ENCODE measurements at regions not wholly inside any gene's neighbourhood (a gene's known extent, or its start where the extent isn't known, plus 50 kb on each side); places are given as distances from the start of the nearest gene placed in this dataset.

DNA sequence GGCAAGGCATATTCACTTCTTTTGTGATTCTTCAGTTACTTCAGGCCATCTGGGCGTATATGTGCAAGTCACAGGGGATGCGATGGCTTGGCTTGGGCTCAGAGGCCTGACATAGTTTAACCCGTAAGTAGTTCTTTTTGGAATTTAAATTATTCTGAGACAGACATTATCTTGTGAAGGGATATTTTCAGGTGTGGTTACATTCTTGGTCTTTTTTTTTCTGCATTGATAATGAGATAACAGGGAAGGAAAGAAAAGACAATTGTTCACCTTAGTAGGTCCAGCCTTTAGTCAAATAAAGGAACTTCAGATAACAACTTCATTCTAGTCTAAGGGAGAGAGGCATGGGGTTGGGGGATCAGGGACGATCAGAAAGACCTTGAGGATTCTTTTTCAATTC, 74.8 kb downstream of the TEX13C start:
- Histone ChIP-seq H3K9me3 (no peaks in the 10 kb centered on the region), H3K27me3 (no peaks in the 10 kb centered on the region), H3K4me3 (no peak overlapping the region), H3K27ac (no peak overlapping the region), H3K4me1 (no peaks in the 10 kb centered on the region), H3K36me3 (no peaks in the 10 kb centered on the region)
- TF ChIP-seq, protein P1, sequence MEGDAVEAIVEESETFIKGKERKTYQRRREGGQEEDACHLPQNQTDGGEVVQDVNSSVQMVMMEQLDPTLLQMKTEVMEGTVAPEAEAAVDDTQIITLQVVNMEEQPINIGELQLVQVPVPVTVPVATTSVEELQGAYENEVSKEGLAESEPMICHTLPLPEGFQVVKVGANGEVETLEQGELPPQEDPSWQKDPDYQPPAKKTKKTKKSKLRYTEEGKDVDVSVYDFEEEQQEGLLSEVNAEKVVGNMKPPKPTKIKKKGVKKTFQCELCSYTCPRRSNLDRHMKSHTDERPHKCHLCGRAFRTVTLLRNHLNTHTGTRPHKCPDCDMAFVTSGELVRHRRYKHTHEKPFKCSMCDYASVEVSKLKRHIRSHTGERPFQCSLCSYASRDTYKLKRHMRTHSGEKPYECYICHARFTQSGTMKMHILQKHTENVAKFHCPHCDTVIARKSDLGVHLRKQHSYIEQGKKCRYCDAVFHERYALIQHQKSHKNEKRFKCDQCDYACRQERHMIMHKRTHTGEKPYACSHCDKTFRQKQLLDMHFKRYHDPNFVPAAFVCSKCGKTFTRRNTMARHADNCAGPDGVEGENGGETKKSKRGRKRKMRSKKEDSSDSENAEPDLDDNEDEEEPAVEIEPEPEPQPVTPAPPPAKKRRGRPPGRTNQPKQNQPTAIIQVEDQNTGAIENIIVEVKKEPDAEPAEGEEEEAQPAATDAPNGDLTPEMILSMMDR (IDR thresholded peaks at IDR 0.05): no peak
- DNase-seq: no peak
- intact Hi-C loops (cut with DNase I; ENCODE audit: low total_unique reads): no loop called here

DNA sequence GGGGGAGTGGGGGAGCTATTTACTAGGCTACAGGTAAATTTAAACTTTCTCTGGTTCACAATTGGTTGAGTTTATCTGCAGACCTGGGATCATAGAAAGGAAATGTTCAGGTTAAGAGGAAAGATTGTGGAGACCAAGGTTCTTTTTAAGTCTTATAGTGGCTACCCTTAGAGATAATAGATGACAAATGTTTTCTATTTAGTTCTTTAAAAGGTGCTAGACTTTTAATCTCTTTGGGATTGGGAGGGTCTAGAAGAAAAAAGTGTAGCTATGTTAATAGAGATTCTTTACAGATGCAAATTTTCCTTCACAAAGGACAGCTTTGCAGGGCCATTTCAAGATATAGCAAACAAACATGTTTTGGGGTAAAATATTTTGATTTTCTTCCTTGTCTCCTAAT, 76.0 kb downstream of the TEX13C start:
- TF ChIP-seq, protein P1 (IDR thresholded peaks at IDR 0.05): no peak
- H3K4me3 ChIP-seq: no peak overlapping the region
- H3K27ac ChIP-seq: no peak overlapping the region
- H3K9me3 ChIP-seq: no peaks in the 10 kb centered on the region
- intact Hi-C loops (cut with DNase I; ENCODE audit: low total_unique reads): no loop called here
- no peaks in the 10 kb centered on the region for H3K4me1 ChIP-seq
- H3K36me3 ChIP-seq: no peaks in the 10 kb centered on the region
- no peak for DNase-seq
- no peaks in the 10 kb centered on the region for H3K27me3 ChIP-seq

DNA sequence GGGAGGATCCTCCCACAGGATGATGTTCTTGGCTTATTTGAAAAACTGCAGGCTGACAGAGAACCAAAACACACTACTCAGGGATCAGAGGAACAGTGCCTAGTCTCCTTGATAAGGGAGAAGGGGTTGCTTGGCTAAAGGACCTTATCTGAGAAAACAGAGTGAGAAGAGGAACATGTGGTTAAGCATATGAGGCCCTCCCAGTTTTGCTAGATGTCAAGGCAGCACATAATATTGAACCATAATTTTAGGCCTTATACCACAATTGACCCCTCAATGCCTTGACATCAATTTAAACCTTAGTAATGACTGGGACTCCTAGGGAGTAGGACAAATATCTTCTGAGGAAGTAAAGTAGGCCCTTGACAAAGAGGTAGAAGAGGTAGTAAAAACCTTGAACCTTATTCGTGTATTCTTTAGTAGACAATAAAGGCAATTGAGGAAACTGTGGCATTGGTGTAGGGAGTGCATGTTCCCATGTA, 79.3 kb downstream of the TEX13C start:
- no peak for DNase-seq
- Histone ChIP-seq H3K4me3 (no peak overlapping the region), H3K9me3 (no peaks in the 10 kb centered on the region), H3K4me1 (no peaks in the 10 kb centered on the region), H3K36me3 (no peaks in the 10 kb centered on the region), H3K27ac (no peak overlapping the region), H3K27me3 (no peaks in the 10 kb centered on the region)
- intact Hi-C loops (cut with DNase I; ENCODE audit: low total_unique reads): no loop called here
- TF ChIP-seq, protein P1 (IDR thresholded peaks at IDR 0.05): no peak

DNA sequence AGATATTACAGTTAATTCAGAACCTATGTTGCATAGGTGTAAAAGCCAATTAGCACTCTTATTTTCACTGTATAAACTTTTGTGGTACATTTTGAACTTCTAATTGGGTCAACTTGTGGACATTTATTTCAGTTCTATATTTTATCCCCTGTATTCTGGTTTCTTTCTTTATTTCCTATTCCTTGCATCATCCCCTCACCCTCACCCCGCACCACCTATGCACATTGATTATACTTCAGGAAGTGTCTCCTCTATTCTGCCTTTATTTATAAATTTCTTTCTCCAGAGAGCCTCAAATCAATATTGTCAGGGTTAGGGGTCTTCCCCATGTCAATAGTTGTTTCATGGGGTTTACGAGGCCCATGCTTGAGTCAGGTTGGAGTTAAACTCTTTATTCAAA, 83.1 kb downstream of the TEX13C start:
- TF ChIP-seq, protein P1 (IDR thresholded peaks at IDR 0.05): no peak
- no peak overlapping the region for H3K27ac ChIP-seq
- no peaks in the 10 kb centered on the region for H3K27me3 ChIP-seq
- H3K9me3 ChIP-seq: no peaks in the 10 kb centered on the region
- no peak for DNase-seq
- intact Hi-C loops (cut with DNase I; ENCODE audit: low total_unique reads): no loop called here
- no peaks in the 10 kb centered on the region for H3K36me3 ChIP-seq
- no peak overlapping the region for H3K4me3 ChIP-seq
- H3K4me1 ChIP-seq: no peaks in the 10 kb centered on the region

DNA sequence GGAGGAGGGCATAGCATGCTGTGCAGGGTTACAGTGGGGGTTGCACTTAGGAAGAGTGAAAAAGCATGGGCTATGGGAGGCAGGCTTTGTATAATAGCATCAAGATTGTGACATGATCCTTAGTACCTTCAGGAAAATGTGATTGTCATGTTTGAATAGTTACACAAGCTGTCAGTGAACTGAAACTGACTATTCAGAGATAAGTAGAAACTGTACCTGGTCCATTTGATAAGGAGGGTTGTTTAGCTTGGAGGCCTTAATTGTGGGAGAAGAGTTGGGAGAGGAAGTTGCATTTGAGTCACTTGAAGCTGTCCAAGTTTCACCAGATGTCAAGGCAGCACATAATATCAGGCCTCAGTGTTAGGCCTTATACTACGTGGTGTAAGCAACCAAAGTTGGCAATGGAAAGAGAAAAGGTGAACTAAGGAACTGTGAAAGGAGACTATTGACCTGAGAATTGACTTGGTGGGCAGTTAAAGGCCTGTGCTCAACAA, 85.0 kb downstream of the TEX13C start:
- H3K9me3 ChIP-seq: no peaks in the 10 kb centered on the region
- H3K36me3 ChIP-seq: no peaks in the 10 kb centered on the region
- no peaks in the 10 kb centered on the region for H3K4me1 ChIP-seq
- no peak overlapping the region for H3K27ac ChIP-seq
- TF ChIP-seq, protein P1 (IDR thresholded peaks at IDR 0.05): no peak
- H3K4me3 ChIP-seq: no peak overlapping the region
- H3K27me3 ChIP-seq: no peaks in the 10 kb centered on the region
- DNase-seq: no peak
- intact Hi-C loops (cut with DNase I; ENCODE audit: low total_unique reads): no loop called here

DNA sequence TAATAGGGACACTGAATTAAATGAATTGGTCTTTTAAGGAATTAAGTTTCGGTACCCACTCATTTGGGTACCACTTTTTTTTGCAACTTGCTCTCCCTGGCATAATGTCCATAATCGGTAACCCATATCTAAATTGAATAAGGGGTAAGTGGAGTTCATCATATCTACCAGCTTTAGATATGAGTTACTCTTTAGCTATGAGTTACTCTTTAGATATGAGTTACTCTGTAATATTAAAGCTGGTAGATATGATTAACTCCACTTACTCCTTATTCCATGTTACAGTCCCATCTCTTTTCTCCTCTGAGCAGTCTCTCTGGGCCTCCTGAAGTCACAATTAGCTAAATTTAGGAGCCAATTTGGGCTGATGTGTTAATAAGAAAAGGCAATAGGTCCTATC, 85.7 kb downstream of the TEX13C start:
- no peaks in the 10 kb centered on the region for H3K9me3 ChIP-seq
- TF ChIP-seq, protein P1 (IDR thresholded peaks at IDR 0.05): no peak

More for the DNA sequence above, 85.7 kb downstream of the TEX13C start:
- no peak overlapping the region for H3K4me3 ChIP-seq
- intact Hi-C loops (cut with DNase I; ENCODE audit: low total_unique reads): no loop called here
- H3K36me3 ChIP-seq: no peaks in the 10 kb centered on the region
- no peaks in the 10 kb centered on the region for H3K27me3 ChIP-seq
- no peak for DNase-seq
- H3K4me1 ChIP-seq: no peaks in the 10 kb centered on the region
- no peak overlapping the region for H3K27ac ChIP-seq

Measured in tibial artery (tissue), 4 donors.